GM18519 (cell line): ENCODE measurements at regions not wholly inside any gene's neighbourhood (a gene's known extent, or its start where the extent isn't known, plus 50 kb on each side); places are given as distances from the start of the nearest gene placed in this dataset.

Source experiments
- ATAC-seq: cut with Tn5 transposase; IDR thresholded peaks from one replicate; pipeline ENCODE4 v1.9.1; 2021; ENCODE audit warnings: mild to moderate bottlenecking, moderate library complexity; ENCODE audit not compliant: unreplicated experiment, low FRiP score

DNA sequence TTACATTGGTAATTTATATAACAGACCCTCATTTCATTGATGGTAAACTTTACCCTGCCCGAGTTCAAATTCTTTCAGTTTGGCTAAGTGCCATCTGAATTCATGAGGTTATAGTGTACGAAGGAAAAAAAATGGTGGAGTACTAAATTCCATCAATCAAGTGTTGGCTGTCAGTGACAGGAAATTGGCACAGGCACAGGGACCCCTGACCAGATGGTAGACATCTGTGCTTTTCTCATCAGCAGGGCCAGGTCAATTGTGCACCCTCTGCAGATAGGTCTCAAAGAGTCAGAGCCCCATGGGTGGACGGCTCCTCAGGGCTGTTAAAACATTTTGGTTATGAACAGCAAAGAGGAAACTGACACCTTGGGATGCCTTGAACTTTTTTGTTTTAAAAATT is 439.2 kb downstream of the SETBP1 start:
- no peak for ATAC-seq

- ATAC-seq = no peak
Measured at GRCh38 chr18:45121146-45121545, 440.5 kb downstream of the SETBP1 start.

DNA sequence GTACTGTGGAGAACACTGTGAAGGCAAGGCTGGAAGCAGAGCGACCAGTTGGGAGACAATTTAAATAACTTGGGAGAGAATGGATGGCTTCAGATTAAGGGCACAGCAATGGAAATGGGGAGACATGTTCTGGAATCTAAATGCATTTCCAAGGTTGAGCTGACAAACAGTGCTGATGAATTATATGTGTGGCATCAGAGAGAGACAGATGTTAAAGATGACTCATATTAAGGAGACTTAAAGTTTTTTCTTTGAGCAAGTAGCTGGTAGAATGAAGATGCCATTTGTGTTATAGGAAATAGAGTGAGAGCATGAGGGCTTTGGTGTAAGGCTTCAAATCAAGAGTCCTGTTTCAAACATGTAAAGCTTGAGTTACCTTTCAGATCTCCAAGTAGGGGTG is 441.8 kb downstream of the SETBP1 start:
- ATAC-seq = no peak

GRCh38 chr18:45127405-45127804 is 446.7 kb downstream of the SETBP1 start:
- ATAC-seq = no peak

GRCh38 chr18:45133276-45133675 is 452.6 kb downstream of the SETBP1 start:
- no peak for ATAC-seq

- ATAC-seq = no peak
Measured at GRCh38 chr18:45136381-45137086, 455.8 kb downstream of the SETBP1 start.

- no peak for ATAC-seq
Measured at GRCh38 chr18:45137087-45137419, 456.4 kb downstream of the SETBP1 start.

DNA sequence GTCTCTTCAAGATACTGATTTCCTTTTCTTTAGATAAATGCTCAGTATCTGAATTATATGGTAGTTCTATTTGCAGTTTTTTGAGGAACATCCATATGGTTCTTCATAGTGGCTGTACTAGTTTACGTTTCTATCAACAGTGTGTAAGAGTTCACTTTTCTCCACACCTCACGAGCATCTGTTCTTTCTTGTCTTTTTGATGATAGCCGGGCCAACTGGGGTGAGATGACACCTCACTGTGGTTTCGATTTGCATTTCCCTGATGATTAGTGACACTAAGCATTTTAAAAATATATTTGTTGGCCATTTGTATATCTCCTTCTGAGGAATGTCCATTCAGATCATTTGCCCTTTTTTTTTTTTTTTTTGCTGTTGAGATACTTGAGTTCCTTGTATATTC is 458.8 kb downstream of the SETBP1 start:
- no peak for ATAC-seq

- no peak for ATAC-seq
Measured at GRCh38 chr18:45142868-45143267, 462.2 kb downstream of the SETBP1 start.

GRCh38 chr18:45149712-45150111 is 465.6 kb upstream of the SLC14A2 start:
- ATAC-seq = no peak

DNA sequence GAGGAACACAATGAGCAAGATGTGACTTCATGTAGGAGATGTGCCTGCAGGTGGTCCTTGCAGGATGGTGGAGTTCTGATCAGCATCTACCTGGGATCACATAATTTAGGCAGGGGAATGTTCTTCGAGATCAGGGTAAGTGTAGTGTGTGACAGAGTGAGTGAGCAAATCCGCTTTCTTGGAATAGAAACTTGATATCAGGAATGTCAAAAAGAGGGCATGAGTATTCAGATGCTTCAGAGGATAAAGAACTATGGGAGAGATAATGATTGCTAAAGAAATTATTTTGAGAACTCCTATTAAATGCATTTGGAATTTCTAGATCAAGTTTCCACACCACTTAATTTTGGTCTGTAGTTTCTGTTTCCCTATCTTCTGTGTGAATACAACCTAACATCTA is 463.6 kb upstream of the SLC14A2 start:
- ATAC-seq = no peak

DNA sequence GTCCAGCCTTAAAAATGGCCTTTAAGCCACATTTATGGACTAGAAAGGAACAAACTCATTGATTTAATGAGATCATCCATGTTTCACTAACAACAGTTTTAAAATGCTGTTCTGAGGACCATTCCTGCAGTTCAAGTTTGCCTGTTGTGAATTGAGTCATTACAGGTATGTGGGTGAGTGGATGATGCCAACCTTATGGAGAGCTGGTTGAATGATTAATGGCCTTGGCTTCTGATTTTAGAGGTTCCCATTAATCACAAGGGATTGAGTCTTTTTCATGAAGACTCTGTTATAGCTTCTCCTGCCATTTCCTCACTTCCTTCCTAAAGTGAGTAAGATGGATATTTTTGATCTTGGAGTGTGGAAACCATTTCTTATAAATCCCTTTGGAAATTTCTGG is 459.8 kb upstream of the SLC14A2 start:
- no peak for ATAC-seq

GRCh38 chr18:45156946-45157345 is 458.3 kb upstream of the SLC14A2 start:
- ATAC-seq = no peak

DNA sequence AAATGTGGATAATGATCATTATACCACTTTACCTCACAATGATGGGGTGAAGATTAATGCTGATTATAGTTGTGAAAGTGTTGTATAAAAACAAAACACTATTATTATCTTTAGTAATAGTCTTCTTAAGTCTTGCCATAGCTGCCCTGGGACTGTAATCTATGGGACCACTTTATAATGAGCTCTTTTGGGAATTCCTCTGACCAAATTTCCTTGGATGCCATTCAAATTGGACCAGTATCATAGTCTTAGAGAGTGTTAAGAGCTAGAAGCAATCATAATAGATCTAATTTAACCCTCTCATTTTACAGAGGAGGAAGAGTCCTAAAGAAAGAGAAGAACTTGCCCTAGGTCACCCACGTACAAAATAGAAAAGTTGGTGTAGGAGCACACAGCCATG is 457.7 kb upstream of the SLC14A2 start:
- ATAC-seq = no peak

DNA sequence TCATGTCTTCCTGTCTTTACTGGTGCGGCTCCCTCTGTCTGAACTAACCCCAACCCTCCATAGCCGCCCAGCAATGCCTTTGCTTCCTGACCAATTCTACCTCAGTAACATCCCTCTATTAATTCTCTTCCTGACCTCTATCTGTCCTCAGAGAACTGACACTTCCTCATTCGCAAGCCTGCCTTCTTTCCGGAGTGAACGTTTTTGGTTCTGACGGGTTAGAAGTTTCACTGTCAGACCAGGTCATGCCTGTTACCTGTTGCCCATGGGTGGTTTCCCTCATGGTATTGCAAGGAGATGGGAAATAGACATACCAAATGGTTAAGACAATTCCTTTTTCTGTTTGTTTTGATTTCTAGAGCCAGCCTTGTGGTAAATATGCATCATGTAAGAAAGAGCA is 453.4 kb upstream of the SLC14A2 start:
- peak; percentile 62 for ATAC-seq

- ATAC-seq = no peak
Measured at GRCh38 chr18:45163871-45164270, 451.4 kb upstream of the SLC14A2 start.

DNA sequence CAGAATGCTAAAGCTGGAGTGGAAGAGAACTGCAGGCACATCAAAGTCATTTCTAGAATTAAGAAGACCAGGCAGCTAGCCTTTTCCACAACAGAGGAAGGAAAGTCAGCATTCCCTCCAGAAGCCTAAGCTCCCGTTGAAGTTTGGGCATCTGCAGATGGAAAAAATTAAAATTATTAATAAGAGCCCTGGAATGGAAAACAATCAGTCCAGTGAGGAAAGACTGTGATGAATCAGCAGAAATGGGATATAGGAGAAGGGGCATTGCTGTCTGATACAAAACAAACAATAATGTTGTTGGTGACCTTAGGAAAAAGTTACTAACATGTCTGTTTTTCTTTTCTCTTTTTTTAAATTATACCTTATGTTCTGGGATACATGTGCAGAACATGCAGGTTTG is 450.7 kb upstream of the SLC14A2 start:
- ATAC-seq = no peak

GRCh38 chr18:45165176-45165713 is 450.0 kb upstream of the SLC14A2 start:
- ATAC-seq = no peak

DNA sequence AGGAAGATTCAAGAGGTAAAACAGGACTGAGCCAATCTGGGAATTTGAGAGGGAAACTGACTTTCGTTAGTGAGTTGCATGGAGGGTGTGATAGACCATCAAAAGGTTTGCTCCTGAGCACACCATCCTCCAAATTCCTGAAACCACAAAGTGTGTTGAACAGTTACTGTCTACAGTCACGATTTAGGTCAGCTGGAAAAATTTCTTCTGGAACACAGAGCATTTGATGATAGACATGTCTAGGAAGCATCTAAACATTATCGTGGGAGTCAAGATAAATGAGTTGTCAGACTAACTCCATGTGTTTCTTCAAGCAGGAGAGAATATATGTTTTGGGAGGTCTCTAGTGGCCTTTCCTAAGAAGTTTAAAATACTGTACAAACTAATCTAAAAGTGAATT is 449.4 kb upstream of the SLC14A2 start:
- no peak for ATAC-seq

GRCh38 chr18:45166341-45166835 is 448.9 kb upstream of the SLC14A2 start:
- ATAC-seq = no peak

DNA sequence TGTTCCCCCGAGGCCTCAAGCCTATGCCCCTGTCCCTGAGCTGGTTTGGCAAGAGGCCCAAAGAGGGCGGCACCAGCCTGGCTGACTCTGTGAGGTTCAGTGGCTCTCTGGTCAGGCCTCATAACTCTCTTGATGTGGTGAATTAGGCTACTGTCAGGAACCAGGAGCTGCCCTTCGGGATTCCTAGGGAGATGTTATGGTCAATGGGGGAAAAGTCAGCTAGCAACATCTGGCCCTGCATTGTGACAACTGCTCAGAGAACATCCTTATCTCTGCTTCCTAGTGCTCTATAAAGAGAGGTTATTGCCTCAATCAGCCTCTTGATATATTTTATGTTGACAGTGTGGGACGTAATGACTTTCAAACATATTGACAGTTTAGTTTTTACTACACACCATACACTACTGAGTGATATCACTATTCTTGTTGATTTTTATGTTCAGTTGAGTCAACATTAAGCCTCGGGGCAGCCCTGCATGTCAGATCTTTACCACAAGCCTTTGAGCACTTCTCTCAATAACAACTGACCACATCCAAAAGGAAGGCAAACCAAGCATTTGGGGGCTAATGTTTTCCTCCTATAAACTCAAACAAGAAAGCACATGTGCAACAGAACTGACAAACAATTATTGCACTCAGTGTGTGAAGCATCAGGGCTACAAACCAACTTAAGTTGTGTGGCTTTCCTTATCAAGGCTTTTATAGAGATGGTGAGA is 448.3 kb upstream of the SLC14A2 start:
- ATAC-seq = no peak
